ENCODE measurements at regions not wholly inside any gene's neighbourhood (a gene's known extent, or its start where the extent isn't known, plus 50 kb on each side); places are given as distances from the start of the nearest gene placed in this dataset.
"Not testable (repeated sequence)": the region's sequence is repeated elsewhere in the genome, so short reads cannot be mapped to it uniquely, and the experiment has no call there.

DNA sequence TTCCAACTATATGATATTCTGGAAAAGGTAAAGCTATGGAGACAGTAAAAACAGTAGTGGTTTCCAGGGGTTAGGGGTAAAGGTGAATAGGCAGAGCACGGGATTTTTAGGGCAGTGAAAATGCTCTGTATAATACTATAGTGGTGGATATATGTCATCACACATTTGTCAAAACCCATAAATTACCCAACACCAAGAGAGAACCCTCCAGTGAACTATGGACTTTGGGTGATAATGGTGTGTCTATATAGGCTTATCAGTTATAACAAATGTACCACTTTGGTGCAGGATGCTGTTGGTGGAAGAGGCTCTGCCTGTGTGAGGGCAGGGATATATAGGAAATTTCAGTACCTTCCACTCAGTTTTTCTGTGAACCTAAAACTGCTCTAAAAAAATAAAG, 149.9 kb downstream of the GPX5 start:
- Histone ChIP-seq H3K36me3 (replicated peaks in 1 of 2; ENCODE audit: control extremely low read depth in 1 of 2, control insufficient read depth in 1 of 2, extremely low read depth in 1 of 2, insufficient read depth in 2 of 2, low read length in 1 of 2) (no peaks in the 10 kb centered on the region), H3K4me2 (replicated peaks; ENCODE audit: low read depth, low read length, poor library complexity, severe bottlenecking) (no peak overlapping the region), H3K79me2 (ENCODE audit: control insufficient read depth, insufficient read depth, low read length) (no peaks in the 10 kb centered on the region), H3K27ac (ENCODE audit: low read length in 2 of 2) (no peak overlapping the region), H4K20me1 (ENCODE audit: control insufficient read depth, insufficient read depth, low read length, poor library complexity, severe bottlenecking) (no peaks in the 10 kb centered on the region), H3K4me3 (ENCODE audit: control extremely low read depth in 1 of 5, extremely low read depth in 1 of 5, insufficient read depth in 1 of 5, low read depth in 2 of 5, low read length in 4 of 5) (no peak overlapping the region), H3K9ac (ENCODE audit: low read length) (no peak overlapping the region), H3K27me3 (replicated peaks in 1 of 4; ENCODE audit: control extremely low read depth in 1 of 4, control insufficient read depth in 3 of 4, insufficient read depth in 4 of 4, low read length in 3 of 4) (peaks cover 0 to 31% (median 28%) of the 10 kb centered on the region in 4 experiments), H3K9me3 (ENCODE audit: control extremely low read depth in 1 of 3, control insufficient read depth in 2 of 3, insufficient read depth in 1 of 3, low read length in 2 of 3) (peaks cover 0 to 10% (median 0%) of the 10 kb centered on the region in 3 donors), H3K4me1 (ENCODE audit: control insufficient read depth in 2 of 2, insufficient read depth in 2 of 2, low read length in 2 of 2) (peaks cover 8% of the 10 kb centered on the region in 2 donors), H2AFZ (ENCODE audit: insufficient read depth, low read depth, low read length, poor library complexity, severe bottlenecking) (no peak overlapping the region)
- CTCF ChIA-PET = no interaction called here
- H3K27me3 Mint-ChIP-seq = peaks cover 62% of the 10 kb centered on the region
- intact Hi-C loops (cut with micrococcal nuclease) = no loop called here
- no peak for TF ChIP-seq EZH2 (IDR thresholded peaks at IDR 0.05; ENCODE audit: borderline replicate concordance, insufficient read depth, low read depth, low read length, poor library complexity, severe bottlenecking)
- TF ChIP-seq, protein P1, sequence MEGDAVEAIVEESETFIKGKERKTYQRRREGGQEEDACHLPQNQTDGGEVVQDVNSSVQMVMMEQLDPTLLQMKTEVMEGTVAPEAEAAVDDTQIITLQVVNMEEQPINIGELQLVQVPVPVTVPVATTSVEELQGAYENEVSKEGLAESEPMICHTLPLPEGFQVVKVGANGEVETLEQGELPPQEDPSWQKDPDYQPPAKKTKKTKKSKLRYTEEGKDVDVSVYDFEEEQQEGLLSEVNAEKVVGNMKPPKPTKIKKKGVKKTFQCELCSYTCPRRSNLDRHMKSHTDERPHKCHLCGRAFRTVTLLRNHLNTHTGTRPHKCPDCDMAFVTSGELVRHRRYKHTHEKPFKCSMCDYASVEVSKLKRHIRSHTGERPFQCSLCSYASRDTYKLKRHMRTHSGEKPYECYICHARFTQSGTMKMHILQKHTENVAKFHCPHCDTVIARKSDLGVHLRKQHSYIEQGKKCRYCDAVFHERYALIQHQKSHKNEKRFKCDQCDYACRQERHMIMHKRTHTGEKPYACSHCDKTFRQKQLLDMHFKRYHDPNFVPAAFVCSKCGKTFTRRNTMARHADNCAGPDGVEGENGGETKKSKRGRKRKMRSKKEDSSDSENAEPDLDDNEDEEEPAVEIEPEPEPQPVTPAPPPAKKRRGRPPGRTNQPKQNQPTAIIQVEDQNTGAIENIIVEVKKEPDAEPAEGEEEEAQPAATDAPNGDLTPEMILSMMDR (IDR thresholded peaks at IDR 0.05) = no peak
- H3K9me3 Mint-ChIP-seq (ENCODE audit: insufficient read depth) = no peaks in the 10 kb centered on the region
- POLR2A ChIA-PET = no interaction called here
- DNase-seq = no peak
- H3K4me3 Mint-ChIP-seq = no peak overlapping the region
- peaks cover 8% of the 10 kb centered on the region for H3K4me1 Mint-ChIP-seq
- no CpG with 5 or more reads among the region's 1 CpG for WGBS (ENCODE audit: insufficient coverage)
- H3K27ac Mint-ChIP-seq = no peak overlapping the region
- ATAC-seq (ENCODE audit: low read depth) = no peak

DNA sequence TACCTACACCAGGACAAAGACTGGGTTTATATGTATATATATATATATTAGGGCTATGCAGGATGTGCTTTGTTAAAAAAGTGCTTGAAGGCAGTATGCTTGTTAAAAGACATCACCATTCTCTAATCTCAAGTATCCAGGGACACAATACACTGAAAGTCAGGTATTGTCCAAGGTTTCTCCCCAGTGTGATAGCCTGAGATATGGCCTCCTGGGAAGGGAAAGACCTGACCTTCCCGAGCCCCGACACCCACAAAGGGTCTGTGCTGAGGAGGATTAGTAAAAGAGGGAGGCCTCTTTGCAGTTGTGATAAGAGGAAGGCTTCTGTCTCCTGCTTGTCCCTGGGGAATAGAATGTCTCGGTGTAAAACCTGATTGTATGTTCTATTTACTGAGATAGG, 156.9 kb downstream of the GPX5 start:
- Histone ChIP-seq H3K9me3 (ENCODE audit: control extremely low read depth in 1 of 3, control insufficient read depth in 2 of 3, insufficient read depth in 1 of 3, low read length in 2 of 3) (no peaks in the 10 kb centered on the region), H3K79me2 (ENCODE audit: control insufficient read depth, insufficient read depth, low read length) (no peaks in the 10 kb centered on the region), H3K36me3 (replicated peaks in 1 of 2; ENCODE audit: control extremely low read depth in 1 of 2, control insufficient read depth in 1 of 2, extremely low read depth in 1 of 2, insufficient read depth in 2 of 2, low read length in 1 of 2) (no peaks in the 10 kb centered on the region), H3K27me3 (replicated peaks in 1 of 4; ENCODE audit: control extremely low read depth in 1 of 4, control insufficient read depth in 3 of 4, insufficient read depth in 4 of 4, low read length in 3 of 4) (peaks cover 0 to 34% (median 31%) of the 10 kb centered on the region in 4 experiments), H2AFZ (ENCODE audit: insufficient read depth, low read depth, low read length, poor library complexity, severe bottlenecking) (no peak overlapping the region), H4K20me1 (ENCODE audit: control insufficient read depth, insufficient read depth, low read length, poor library complexity, severe bottlenecking) (no peaks in the 10 kb centered on the region), H3K9ac (ENCODE audit: low read length) (no peak overlapping the region), H3K4me2 (replicated peaks; ENCODE audit: low read depth, low read length, poor library complexity, severe bottlenecking) (no peak overlapping the region), H3K4me1 (ENCODE audit: control insufficient read depth in 2 of 2, insufficient read depth in 2 of 2, low read length in 2 of 2) (no peaks in the 10 kb centered on the region), H3K27ac (ENCODE audit: low read length in 2 of 2) (no peak overlapping the region), H3K4me3 (ENCODE audit: control extremely low read depth in 1 of 5, extremely low read depth in 1 of 5, insufficient read depth in 1 of 5, low read depth in 2 of 5, low read length in 4 of 5) (no peak overlapping the region)
- POLR2A ChIA-PET = no interaction called here
- TF ChIP-seq, protein P1 (IDR thresholded peaks at IDR 0.05) = no peak
- TF ChIP-seq EZH2 (IDR thresholded peaks at IDR 0.05; ENCODE audit: borderline replicate concordance, insufficient read depth, low read depth, low read length, poor library complexity, severe bottlenecking) = no peak
- Mint-ChIP-seq H3K4me1 (no peaks in the 10 kb centered on the region), H3K27ac (no peak overlapping the region), H3K27me3 (peaks cover 72% of the 10 kb centered on the region), H3K4me3 (no peak overlapping the region), H3K9me3 (ENCODE audit: insufficient read depth) (no peaks in the 10 kb centered on the region)
- CTCF ChIA-PET = no interaction called here
- WGBS (ENCODE audit: insufficient coverage) = 0% methylated on average over 1 of the region's 3 CpGs
- intact Hi-C loops (cut with micrococcal nuclease) = no loop called here
- ATAC-seq (ENCODE audit: low read depth) (no peak), DNase-seq (peak; percentile 15)

DNA sequence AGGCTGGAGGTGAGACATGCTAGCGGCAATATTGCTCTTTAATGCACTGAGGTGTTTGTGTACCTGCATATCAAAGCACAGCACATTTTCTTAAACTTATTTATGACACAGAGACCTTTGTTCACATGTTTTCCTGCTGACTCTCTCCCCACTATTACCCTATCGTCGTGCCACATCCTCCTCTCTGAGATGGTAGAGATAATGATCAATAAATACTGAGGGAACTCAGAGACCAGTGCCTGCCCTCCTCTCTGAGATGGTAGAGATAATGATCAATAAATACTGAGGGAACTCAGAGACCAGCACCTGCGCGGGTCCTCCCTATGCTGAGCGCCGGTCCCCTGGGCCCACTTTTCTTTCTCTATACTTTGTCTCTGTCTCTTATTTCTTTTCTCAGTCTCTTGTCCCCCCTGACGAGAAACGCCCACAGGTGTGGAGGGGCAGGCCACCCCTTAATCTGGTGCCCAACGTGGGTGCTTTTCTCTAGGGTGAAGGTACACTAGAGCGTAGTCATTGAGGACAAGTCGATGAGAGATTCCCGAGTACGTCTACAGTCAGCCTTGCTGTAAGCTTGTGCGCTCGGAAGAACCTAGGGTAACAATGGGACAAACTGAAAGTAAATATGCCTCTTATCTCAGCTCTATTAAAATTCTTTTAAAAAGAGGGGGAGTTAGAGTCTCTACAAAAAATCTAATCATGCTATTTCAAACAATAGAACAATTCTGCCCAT, 157.4 kb downstream of the GPX5 start:
- POLR2A ChIA-PET; H3K4me1 ChIP-seq (ENCODE audit: control insufficient read depth in 2 of 2, insufficient read depth in 2 of 2, low read length in 2 of 2); ATAC-seq (ENCODE audit: low read depth); H3K79me2 ChIP-seq (ENCODE audit: control insufficient read depth, insufficient read depth, low read length); H3K4me1 Mint-ChIP-seq; H3K9ac ChIP-seq (ENCODE audit: low read length); H3K9me3 ChIP-seq (ENCODE audit: control extremely low read depth in 1 of 3, control insufficient read depth in 2 of 3, insufficient read depth in 1 of 3, low read length in 2 of 3); H3K4me3 ChIP-seq (ENCODE audit: control extremely low read depth in 1 of 5, extremely low read depth in 1 of 5, insufficient read depth in 1 of 5, low read depth in 2 of 5, low read length in 4 of 5); H3K9me3 Mint-ChIP-seq (ENCODE audit: insufficient read depth); H3K4me3 Mint-ChIP-seq; H3K27ac Mint-ChIP-seq; H3K4me2 ChIP-seq (replicated peaks; ENCODE audit: low read depth, low read length, poor library complexity, severe bottlenecking); intact Hi-C loops (cut with micrococcal nuclease); H2AFZ ChIP-seq (ENCODE audit: insufficient read depth, low read depth, low read length, poor library complexity, severe bottlenecking); H4K20me1 ChIP-seq (ENCODE audit: control insufficient read depth, insufficient read depth, low read length, poor library complexity, severe bottlenecking); DNase-seq; H3K27ac ChIP-seq (ENCODE audit: low read length in 2 of 2); H3K36me3 ChIP-seq (replicated peaks in 1 of 2; ENCODE audit: control extremely low read depth in 1 of 2, control insufficient read depth in 1 of 2, extremely low read depth in 1 of 2, insufficient read depth in 2 of 2, low read length in 1 of 2): not testable (repeated sequence)
- H3K27me3 Mint-ChIP-seq = peaks cover 74% of the 10 kb centered on the region
- WGBS (ENCODE audit: insufficient coverage) = 64% methylated on average over 8 of the region's 16 CpGs
- peaks cover 0 to 35% (median 31%) of the 10 kb centered on the region in 4 experiments for H3K27me3 ChIP-seq (replicated peaks in 1 of 4; ENCODE audit: control extremely low read depth in 1 of 4, control insufficient read depth in 3 of 4, insufficient read depth in 4 of 4, low read length in 3 of 4)
- CTCF ChIA-PET = interaction anchor here (0.6 to 2.4 kb wide), 2 partner anchors 333 to 416 kb away, joined by 3 to 12 read pairs; partner anchors contain the start of gene ZSCAN26

Data from B cell (primary cell).